Lower leg skin (tissue), 4 donors: ENCODE measurements at regions not wholly inside any gene's neighbourhood (a gene's known extent, or its start where the extent isn't known, plus 50 kb on each side); places are given as distances from the start of the nearest gene placed in this dataset.

Experiments used
- DNase-seq, 2 donors: peaks; one replicate each; pipeline ENCODE4 v3.0.0-alpha.2; 2019; ENCODE audit warnings: low spot score in 2 of 2
- H3K4me3 ChIP-seq: fragments of 200-600 bp; sonication (generic); 2 replicates; pipeline ENCODE4 v1.5.1; 2017; ENCODE audit warnings: mild to moderate bottlenecking, low read depth; ENCODE audit not compliant: poor library complexity, severe bottlenecking
- CTCF ChIP-seq, 3 donors: fragments of 450-650 bp; IDR thresholded peaks; one replicate each; pipeline ENCODE4 v1.5.1; 2016; ENCODE audit warnings: antibody characterized with exemption in 3 of 3, mild to moderate bottlenecking in 3 of 3, moderate library complexity in 2 of 3
- POLR2A ChIP-seq, 2 donors: fragments of 450-650 bp; IDR thresholded peaks; one replicate each; pipeline ENCODE4 v1.6.1; 2016 to 2017; ENCODE audit warnings: antibody characterized with exemption in 2 of 2, mild to moderate bottlenecking in 1 of 2, moderate library complexity in 1 of 2
- WGBS, 2 donors: methylation state at CpG; one replicate each; pipeline ENCODE4 v1.1.5; 2018; 5-methylcytosine and 5-hydroxymethylcytosine counted together
- intact Hi-C: fragments of 100-400 bp; cut with DNase I; formaldehyde crosslinking; loops from one replicate; pipeline ENCODE4 v1.15.0; 2023; ENCODE audit warnings: low total_unique reads

DNA sequence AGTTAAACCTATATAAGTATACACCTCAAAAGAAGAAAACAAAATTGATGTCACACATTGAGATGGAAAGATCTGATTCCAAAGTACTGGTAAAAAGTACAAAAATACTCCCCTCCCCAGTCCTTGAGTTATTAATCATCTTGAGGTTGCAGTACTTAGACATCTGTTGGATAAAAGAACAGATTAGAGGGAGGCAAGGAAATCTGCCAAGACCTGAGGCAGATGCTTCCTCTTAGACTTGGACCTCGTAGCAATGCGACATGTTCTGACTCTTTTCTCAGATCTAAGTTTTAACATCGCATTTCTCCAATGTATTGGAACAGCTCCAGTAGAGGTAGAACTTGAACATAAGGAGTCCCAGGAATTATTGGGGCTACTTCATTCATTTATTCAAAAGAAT, 187.9 kb upstream of the GRIN2B start:
- H3K4me3 ChIP-seq: no peak overlapping the region
- intact Hi-C loops: no loop called here
- 11 to 12% methylated on average over 3 of the region's 3 CpGs for WGBS, 2 donors
- no peak for TF ChIP-seq POLR2A (IDR thresholded peaks at IDR 0.05)
- no peak for TF ChIP-seq CTCF (IDR thresholded peaks at IDR 0.05)
- no peak for DNase-seq

- no peak for DNase-seq
- no peak overlapping the region for H3K4me3 ChIP-seq
- WGBS, 2 donors: 95 to 96% methylated on average over 3 of the region's 3 CpGs
- intact Hi-C loops: no loop called here
- TF ChIP-seq CTCF (IDR thresholded peaks at IDR 0.05) (no peak), POLR2A (IDR thresholded peaks at IDR 0.05) (no peak)
These were observed 189.7 kb upstream of the GRIN2B start for GRCh38 chr12:14171106-14171505.

DNA sequence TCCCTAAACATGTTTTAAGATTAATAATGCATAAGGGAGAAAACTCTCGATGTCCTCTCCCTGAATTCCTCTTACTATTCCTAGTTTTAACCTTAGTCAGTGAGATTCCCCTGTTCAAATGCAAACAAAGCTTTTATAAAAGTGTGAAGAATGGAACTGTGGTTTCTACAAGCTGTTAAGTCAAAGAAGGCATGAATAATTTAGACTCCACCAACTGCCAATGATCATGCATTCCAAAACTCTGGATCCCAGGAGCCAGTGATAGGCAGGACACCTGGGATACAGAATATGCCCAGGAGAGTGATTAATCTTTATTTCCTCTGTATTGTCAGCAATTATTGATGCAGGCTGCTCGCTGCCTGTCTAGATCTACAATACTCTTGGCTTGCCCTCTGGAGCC, 190.3 kb upstream of the ATF7IP start:
- WGBS, 2 donors: 34 to 40% methylated on average over 2 of the region's 2 CpGs
- no peak overlapping the region for H3K4me3 ChIP-seq
- DNase-seq: no peak
- intact Hi-C loops: no loop called here
- TF ChIP-seq POLR2A (IDR thresholded peaks at IDR 0.05) (no peak), CTCF (IDR thresholded peaks at IDR 0.05) (no peak)

GRCh38 chr12:14185427-14186192, 179.9 kb upstream of the ATF7IP start:
- no peak for DNase-seq
- no peak overlapping the region for H3K4me3 ChIP-seq
- TF ChIP-seq POLR2A (IDR thresholded peaks at IDR 0.05) (no peak), CTCF (IDR thresholded peaks at IDR 0.05) (no peak)
- intact Hi-C loops: no loop called here
- WGBS, 2 donors: 35 to 41% methylated on average over 8 of the region's 8 CpGs

- no peak for DNase-seq
- intact Hi-C loops: no loop called here
- no peak overlapping the region for H3K4me3 ChIP-seq
- WGBS, 2 donors: 36 to 37% methylated on average over 2 of the region's 2 CpGs
- TF ChIP-seq POLR2A (IDR thresholded peaks at IDR 0.05) (no peak), CTCF (IDR thresholded peaks at IDR 0.05) (no peak)
These were observed 179.3 kb upstream of the ATF7IP start for GRCh38 chr12:14186193-14186502.

GRCh38 chr12:14187002-14187401, 178.5 kb upstream of the ATF7IP start:
- TF ChIP-seq CTCF (IDR thresholded peaks at IDR 0.05) (no peak), POLR2A (IDR thresholded peaks at IDR 0.05) (no peak)
- H3K4me3 ChIP-seq: no peak overlapping the region
- intact Hi-C loops: no loop called here
- DNase-seq: no peak
- WGBS, 2 donors: 58 to 61% methylated on average over 5 of the region's 5 CpGs
